ENCODE measurements at regions not wholly inside any gene's neighbourhood (a gene's known extent, or its start where the extent isn't known, plus 50 kb on each side); places are given as distances from the start of the nearest gene placed in this dataset.
A peak's percentile ranks its signal among the peaks of the same experiment; 100 is the strongest.
"Not testable (repeated sequence)": the region's sequence is repeated elsewhere in the genome, so short reads cannot be mapped to it uniquely, and the experiment has no call there.

GRCh38 chr1:161454865-161455707, 50.2 kb upstream of the FCGR2A start:
- not testable (repeated sequence) for DNase-seq (ENCODE audit: low read depth in 2 of 2)

- not testable (repeated sequence) for DNase-seq (ENCODE audit: low read depth in 2 of 2)
Measured at GRCh38 chr1:161453950-161454864, 51.0 kb upstream of the FCGR2A start.

- not testable (repeated sequence) for DNase-seq (ENCODE audit: low read depth in 2 of 2)
Measured at GRCh38 chr1:161451698-161452348, 53.4 kb upstream of the FCGR2A start.

- DNase-seq (ENCODE audit: low read depth in 2 of 2): not testable (repeated sequence)
Measured at GRCh38 chr1:161447760-161448332, 57.4 kb upstream of the FCGR2A start.

DNA sequence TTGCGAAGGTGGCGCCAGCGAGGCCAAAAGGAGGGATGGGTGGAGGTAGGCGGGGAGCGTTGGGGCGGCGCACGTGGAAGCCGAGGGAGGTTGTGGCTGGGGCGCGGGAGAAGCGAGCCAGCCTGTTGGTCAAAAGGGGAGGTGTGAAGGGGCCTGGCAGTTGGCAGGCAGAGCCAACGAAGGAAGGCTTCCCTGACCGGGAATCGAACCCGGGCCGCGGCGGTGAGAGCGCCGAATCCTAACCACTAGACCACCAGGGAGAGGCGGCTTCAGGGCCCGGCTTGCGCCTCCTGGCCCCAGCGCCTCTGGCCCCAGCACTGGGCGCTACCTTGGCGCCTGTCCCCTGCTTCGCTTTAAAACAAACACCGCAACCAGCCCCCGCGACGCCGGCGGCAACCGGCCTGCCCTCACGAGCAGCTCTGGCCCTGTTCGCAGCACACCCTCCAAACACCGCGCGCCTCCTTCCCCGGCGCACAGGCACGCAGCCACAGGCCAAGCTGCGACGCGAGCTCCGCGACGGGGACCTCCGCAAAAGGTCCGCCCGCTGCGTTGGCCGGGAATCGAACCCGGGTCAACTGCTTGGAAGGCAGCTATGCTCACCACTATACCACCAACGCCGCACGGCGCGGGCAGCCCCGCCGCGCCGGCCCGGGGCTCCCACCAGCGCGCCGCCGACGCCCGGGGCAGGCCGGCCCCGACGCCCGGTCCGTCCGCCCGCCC, 58.1 kb upstream of the FCGR2A start:
- DNase-seq (ENCODE audit: low read depth in 2 of 2): not testable (repeated sequence)

DNA sequence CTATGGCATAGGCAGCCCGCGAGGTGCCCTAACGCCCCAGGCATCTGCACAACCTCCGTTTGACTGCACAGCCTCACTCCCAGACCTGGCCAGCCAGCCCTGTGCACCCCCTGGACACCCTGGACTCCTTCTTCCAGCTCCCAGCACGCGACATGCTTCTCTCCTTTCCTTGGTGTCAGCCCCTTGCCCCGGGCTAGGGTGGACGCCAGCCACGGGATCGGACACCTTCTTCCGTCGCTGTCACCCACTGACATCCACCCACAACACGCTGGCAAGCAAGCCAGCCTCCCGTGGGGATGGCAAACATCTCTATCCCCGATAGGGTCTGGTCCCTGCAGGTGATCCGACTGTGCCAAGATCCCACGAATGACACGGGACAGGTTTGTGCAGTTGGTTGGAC, 60.5 kb upstream of the FCGR2A start:
- DNase-seq (ENCODE audit: low read depth in 2 of 2): not testable (repeated sequence)

DNA sequence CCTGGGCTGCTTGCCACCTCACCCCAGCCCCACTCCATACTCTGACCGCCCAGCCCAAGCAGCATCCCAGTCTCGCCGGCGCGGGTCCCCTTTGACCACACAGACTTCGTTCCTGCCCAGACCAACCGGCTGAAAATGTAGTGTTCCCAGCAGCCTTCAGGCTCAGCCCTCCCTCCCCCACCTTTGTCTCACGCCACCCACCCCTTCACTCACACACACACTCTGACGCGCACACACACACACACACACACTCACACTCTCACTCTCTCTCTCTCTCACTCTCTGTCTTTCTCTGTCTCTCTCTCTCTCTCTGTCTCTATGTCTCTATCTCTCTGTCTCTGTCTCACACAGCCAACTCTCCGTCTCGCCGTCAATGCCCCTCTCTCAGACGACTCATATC, 61.0 kb upstream of the FCGR2A start:
- DNase-seq (ENCODE audit: low read depth in 2 of 2): not testable (repeated sequence)

- peak in 1 of 2 donors; percentile 45 for DNase-seq (ENCODE audit: low read depth in 2 of 2)
Measured at GRCh38 chr1:161440312-161440894, 64.9 kb upstream of the FCGR2A start.

- no peak for DNase-seq (ENCODE audit: low read depth in 2 of 2)
Measured at GRCh38 chr1:161439280-161440232, 65.7 kb upstream of the FCGR2A start.

GRCh38 chr1:161433191-161433590, 65.5 kb upstream of the CFAP126 start:
- not testable (repeated sequence) for DNase-seq (ENCODE audit: low read depth in 2 of 2)

- no peak for DNase-seq (ENCODE audit: low read depth in 2 of 2)
Measured at GRCh38 chr1:161432091-161432490, 64.4 kb upstream of the CFAP126 start.

GRCh38 chr1:161427733-161428516, 60.2 kb upstream of the CFAP126 start:
- no peak for DNase-seq (ENCODE audit: low read depth in 2 of 2)

DNA sequence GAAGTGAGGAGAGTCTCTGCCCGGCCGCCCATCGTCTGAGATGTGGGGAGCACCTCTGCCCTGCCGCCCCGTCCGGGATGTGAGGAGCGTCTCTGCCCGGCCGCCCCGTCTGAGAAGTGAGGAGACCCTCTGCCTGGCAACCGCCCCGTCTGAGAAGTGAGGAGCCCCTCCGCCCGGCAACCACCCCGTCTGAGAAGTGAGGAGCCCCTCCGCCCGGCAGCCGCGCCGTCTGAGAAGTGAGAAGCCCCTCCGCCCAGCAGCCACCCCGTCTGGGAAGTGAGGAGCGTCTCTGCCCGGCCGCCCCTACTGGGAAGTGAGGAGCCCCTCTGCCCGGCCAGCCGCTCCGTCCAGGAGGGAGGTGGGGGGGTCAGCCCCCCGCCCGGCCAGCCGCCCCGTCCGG, 55.2 kb upstream of the CFAP126 start:
- not testable (repeated sequence) for DNase-seq (ENCODE audit: low read depth in 2 of 2)

DNA sequence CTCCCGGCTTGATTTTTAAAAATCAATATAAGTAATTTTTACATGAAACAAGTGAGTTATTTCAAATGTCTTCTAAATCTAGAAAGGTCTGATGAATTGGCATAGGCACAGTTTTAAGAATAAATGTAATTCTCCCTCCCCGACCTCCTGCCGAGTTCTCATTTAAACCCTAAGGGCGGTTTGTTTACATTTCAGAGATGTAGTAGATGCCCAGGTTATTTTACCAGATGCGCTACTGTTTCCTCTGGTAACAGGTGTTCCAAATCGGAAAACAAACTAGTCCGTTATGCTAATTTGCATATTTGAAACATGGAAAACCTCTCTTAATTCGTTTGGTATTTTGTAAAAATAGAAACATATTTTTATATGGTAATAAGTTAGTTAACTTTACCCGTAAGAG, 53.8 kb upstream of the CFAP126 start:
- DNase-seq (ENCODE audit: low read depth in 2 of 2): no peak

- DNase-seq (ENCODE audit: low read depth in 2 of 2): no peak
Measured at GRCh38 chr1:161420763-161421455, 53.2 kb upstream of the CFAP126 start.

- not testable (repeated sequence) for DNase-seq (ENCODE audit: low read depth in 2 of 2)
Measured at GRCh38 chr1:161417536-161417935, 49.9 kb upstream of the CFAP126 start.
